H9 (cell line): ENCODE measurements at regions not wholly inside any gene's neighbourhood (a gene's known extent, or its start where the extent isn't known, plus 50 kb on each side); places are given as distances from the start of the nearest gene placed in this dataset.

Source experiments
- DNase-seq: peaks from one replicate; pipeline ENCODE4 v3.0.0-alpha.2; 2017
- H2AFZ ChIP-seq: one replicate; pipeline ENCODE4 v1.6.1; 2013; ENCODE audit warnings: mild to moderate bottlenecking, low read length, control low read depth, moderate library complexity
- H2AK5ac ChIP-seq: 2 replicates; pipeline ENCODE4 v1.6.1; 2013; ENCODE audit warnings: low read length, control low read depth, mixed read lengths; ENCODE audit not compliant: insufficient read length
- H2BK120ac ChIP-seq: one replicate; pipeline ENCODE4 v1.6.1; 2013; ENCODE audit warnings: low read depth, mild to moderate bottlenecking, low read length, control low read depth, inconsistent platforms; ENCODE audit not compliant: poor library complexity, severe bottlenecking
- H2BK12ac ChIP-seq: 2 replicates; pipeline ENCODE4 v1.6.1; 2013; ENCODE audit warnings: low read length, control low read depth, mixed read lengths, low read depth; ENCODE audit not compliant: insufficient read length
- H2BK15ac ChIP-seq: 2 replicates; pipeline ENCODE4 v1.6.1; 2013; ENCODE audit warnings: low read depth, low read length, control low read depth
- H2BK20ac ChIP-seq: one replicate; pipeline ENCODE4 v1.6.1; 2013; ENCODE audit warnings: low read depth, mild to moderate bottlenecking, low read length, control low read depth, inconsistent platforms; ENCODE audit not compliant: poor library complexity, severe bottlenecking
- H2BK5ac ChIP-seq: 2 replicates; pipeline ENCODE4 v1.6.1; 2013; ENCODE audit warnings: low read length, control low read depth, mixed read lengths; ENCODE audit not compliant: insufficient read length
- H3K14ac ChIP-seq: 2 replicates; pipeline ENCODE4 v1.6.1; 2013; ENCODE audit warnings: low read length, control low read depth; ENCODE audit not compliant: insufficient read depth
- H3K18ac ChIP-seq: 2 replicates; pipeline ENCODE4 v1.6.1; 2013; ENCODE audit warnings: low read depth, mild to moderate bottlenecking, mixed read lengths, low read length, control low read depth; ENCODE audit not compliant: insufficient read length
- H3K23ac ChIP-seq: 2 replicates; pipeline ENCODE4 v1.6.1; 2013; ENCODE audit warnings: low read length, control low read depth, mixed read lengths, low read depth; ENCODE audit not compliant: insufficient read length
- H3K23me2 ChIP-seq: 2 replicates; pipeline ENCODE4 v1.6.1; 2013; ENCODE audit warnings: low read depth, mild to moderate bottlenecking, mixed read lengths, low read length, control low read depth; ENCODE audit not compliant: insufficient read length, poor library complexity, severe bottlenecking
- H3K27ac ChIP-seq: 2 replicates; pipeline ENCODE4 v1.5.1; 2013; ENCODE audit warnings: low read length, control low read depth, mixed read lengths, low read depth; ENCODE audit not compliant: insufficient read length
- H3K27me3 ChIP-seq: 2 replicates; pipeline ENCODE4 v1.6.1; 2013; ENCODE audit warnings: low read length, control low read depth, inconsistent platforms; ENCODE audit not compliant: insufficient read depth
- H3K4ac ChIP-seq: 2 replicates; pipeline ENCODE4 v1.6.1; 2013; ENCODE audit warnings: low read depth, mild to moderate bottlenecking, control low read depth, inconsistent platforms, low read length, moderate library complexity
- H3K4me1 ChIP-seq: 2 replicates; pipeline ENCODE4 v1.6.1; 2013; ENCODE audit warnings: low read length, control low read depth, inconsistent platforms; ENCODE audit not compliant: insufficient read depth
- H3K4me2 ChIP-seq: 2 replicates; pipeline ENCODE4 v1.6.1; 2013; ENCODE audit warnings: low read length, control low read depth, mixed read lengths; ENCODE audit not compliant: insufficient read length, insufficient read depth
- H3K56ac ChIP-seq: 2 replicates; pipeline ENCODE4 v1.6.1; 2013; ENCODE audit warnings: low read depth, mild to moderate bottlenecking, mixed read lengths, low read length, control low read depth; ENCODE audit not compliant: insufficient read length
- H3K79me1 ChIP-seq: 2 replicates; pipeline ENCODE4 v1.6.1; 2013; ENCODE audit warnings: low read depth, mild to moderate bottlenecking, moderate library complexity, low read length, control low read depth, inconsistent platforms; ENCODE audit not compliant: insufficient read depth, poor library complexity, severe bottlenecking
- H3K79me2 ChIP-seq: 2 replicates; pipeline ENCODE4 v1.6.1; 2013; ENCODE audit warnings: low read length, control low read depth, inconsistent platforms; ENCODE audit not compliant: insufficient read depth
- H3K9ac ChIP-seq: 2 replicates; pipeline ENCODE4 v1.6.1; 2013; ENCODE audit warnings: low read length, control low read depth, mixed read lengths; ENCODE audit not compliant: insufficient read length; ENCODE audit errors: extremely low read depth
- H3K9me3 ChIP-seq: one replicate; pipeline ENCODE4 v1.6.1; 2013; ENCODE audit warnings: low read depth, low read length, inconsistent platforms; ENCODE audit not compliant: control insufficient read depth
- H3T11ph ChIP-seq: one replicate; pipeline ENCODE4 v1.6.1; 2013; ENCODE audit warnings: mild to moderate bottlenecking, low read length, control low read depth, inconsistent platforms
- H4K20me1 ChIP-seq: one replicate; pipeline ENCODE4 v1.6.1; 2013; ENCODE audit not compliant: control insufficient read depth, insufficient read length, insufficient read depth
- H4K5ac ChIP-seq: 2 replicates; pipeline ENCODE4 v1.6.1; 2013; ENCODE audit warnings: low read depth, mild to moderate bottlenecking, mixed read lengths, low read length, control low read depth; ENCODE audit not compliant: insufficient read length
- H4K8ac ChIP-seq: replicated peaks from 2 replicates; pipeline ENCODE4 v1.6.1; 2013; ENCODE audit warnings: low read length, control low read depth, mixed read lengths, low read depth; ENCODE audit not compliant: insufficient read length
- H4K91ac ChIP-seq: 2 replicates; pipeline ENCODE4 v1.6.1; 2013; ENCODE audit warnings: low read depth, mild to moderate bottlenecking, moderate library complexity, mixed read lengths, low read length, control low read depth; ENCODE audit not compliant: insufficient read length
- H3K27ac Mint-ChIP-seq, 3 experiments: 2 replicates in 2 of 3; 3 replicates in 1 of 3; pipeline ENCODE4 v1.8.0; 2020 to 2021; ENCODE audit warnings: mixed read lengths in 3 of 3, mild to moderate bottlenecking in 1 of 3, moderate library complexity in 1 of 3
- H3K27me3 Mint-ChIP-seq: 2 replicates; pipeline ENCODE4 v1.8.0; 2021; ENCODE audit warnings: low read depth, mild to moderate bottlenecking, moderate library complexity, mixed read lengths
- H3K36me3 Mint-ChIP-seq, 3 experiments: 2 replicates in 2 of 3; 3 replicates in 1 of 3; pipeline ENCODE4 v1.8.0; 2020 to 2021; ENCODE audit warnings: low read depth in 3 of 3, mixed read lengths in 3 of 3; ENCODE audit not compliant: insufficient read depth in 1 of 3
- H3K4me1 Mint-ChIP-seq, 2 experiments: 2 replicates each; pipeline ENCODE4 v1.8.0; 2020; ENCODE audit warnings: mixed read lengths in 2 of 2
- H3K4me3 Mint-ChIP-seq, 2 experiments: 2 replicates in 1 of 2; 3 replicates in 1 of 2; pipeline ENCODE4 v1.8.0; 2020 to 2021; ENCODE audit warnings: mild to moderate bottlenecking in 2 of 2, mixed read lengths in 2 of 2, moderate library complexity in 1 of 2
- H3K9me3 Mint-ChIP-seq, 2 experiments: 2 replicates in 1 of 2; 3 replicates in 1 of 2; pipeline ENCODE4 v1.8.0; 2020; ENCODE audit warnings: mild to moderate bottlenecking in 2 of 2, mixed read lengths in 2 of 2, moderate library complexity in 1 of 2
- WGBS: extraction: QIAGEN DNeasy Blood & Tissue Kit; methylation state at CpG from one replicate; pipeline ENCODE4 v1.1.7; 2013; ENCODE audit warnings: missing lambda C conversion rate, low lambda C conversion rate, mixed read lengths; ENCODE audit not compliant: insufficient read length; ENCODE audit errors: extremely low coverage; 5-methylcytosine and 5-hydroxymethylcytosine counted together
- TF ChIP-seq, protein P1 (sequence below): fragments of 200-600 bp; sonication (generic); conservative IDR thresholded peaks from 3 replicates; pipeline ENCODE4 v1.8.0; 2021; ENCODE audit warnings: antibody characterized with exemption, mild to moderate bottlenecking

GRCh38 chr4:181213551-181213950 lies 1029.7 kb upstream of the TENM3 start:
- Histone ChIP-seq H3K4me2 (no peak overlapping the region), H3K23me2 (no peaks in the 10 kb centered on the region), H2AK5ac (no peak overlapping the region), H2BK20ac (no peak overlapping the region), H4K8ac (no peak overlapping the region), H4K91ac (no peak overlapping the region), H2BK12ac (no peak overlapping the region), H3K18ac (no peak overlapping the region), H3K27me3 (no peaks in the 10 kb centered on the region), H2BK120ac (no peak overlapping the region), H3K9me3 (no peaks in the 10 kb centered on the region), H4K20me1 (no peaks in the 10 kb centered on the region), H2BK15ac (no peak overlapping the region), H3K27ac (no peak overlapping the region), H3K14ac (no peak overlapping the region), H3K4me1 (no peaks in the 10 kb centered on the region), H3K4ac (no peak overlapping the region), H2AFZ (no peak overlapping the region), H3K9ac (no peak overlapping the region), H4K5ac (no peak overlapping the region), H3K79me2 (no peaks in the 10 kb centered on the region), H3K79me1 (no peaks in the 10 kb centered on the region), H2BK5ac (no peak overlapping the region), H3K23ac (no peak overlapping the region), H3K56ac (no peak overlapping the region), H3T11ph (no peak overlapping the region)
- TF ChIP-seq, protein P1, sequence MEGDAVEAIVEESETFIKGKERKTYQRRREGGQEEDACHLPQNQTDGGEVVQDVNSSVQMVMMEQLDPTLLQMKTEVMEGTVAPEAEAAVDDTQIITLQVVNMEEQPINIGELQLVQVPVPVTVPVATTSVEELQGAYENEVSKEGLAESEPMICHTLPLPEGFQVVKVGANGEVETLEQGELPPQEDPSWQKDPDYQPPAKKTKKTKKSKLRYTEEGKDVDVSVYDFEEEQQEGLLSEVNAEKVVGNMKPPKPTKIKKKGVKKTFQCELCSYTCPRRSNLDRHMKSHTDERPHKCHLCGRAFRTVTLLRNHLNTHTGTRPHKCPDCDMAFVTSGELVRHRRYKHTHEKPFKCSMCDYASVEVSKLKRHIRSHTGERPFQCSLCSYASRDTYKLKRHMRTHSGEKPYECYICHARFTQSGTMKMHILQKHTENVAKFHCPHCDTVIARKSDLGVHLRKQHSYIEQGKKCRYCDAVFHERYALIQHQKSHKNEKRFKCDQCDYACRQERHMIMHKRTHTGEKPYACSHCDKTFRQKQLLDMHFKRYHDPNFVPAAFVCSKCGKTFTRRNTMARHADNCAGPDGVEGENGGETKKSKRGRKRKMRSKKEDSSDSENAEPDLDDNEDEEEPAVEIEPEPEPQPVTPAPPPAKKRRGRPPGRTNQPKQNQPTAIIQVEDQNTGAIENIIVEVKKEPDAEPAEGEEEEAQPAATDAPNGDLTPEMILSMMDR = no peak
- Mint-ChIP-seq H3K4me1 (no peaks in the 10 kb centered on the region), H3K27me3 (no peaks in the 10 kb centered on the region), H3K36me3 (no peaks in the 10 kb centered on the region), H3K9me3 (no peaks in the 10 kb centered on the region), H3K4me3 (no peak overlapping the region), H3K27ac (no peak overlapping the region)
- WGBS = no CpG with 5 or more reads among the region's 2 CpGs
- no peak for DNase-seq
